Bronchial epithelial cell (primary cell): ENCODE measurements at regions not wholly inside any gene's neighbourhood (a gene's known extent, or its start where the extent isn't known, plus 50 kb on each side); places are given as distances from the start of the nearest gene placed in this dataset.

ENCODE experiments used
- DNase-seq: peaks from one replicate; pipeline ENCODE4 v3.0.0-alpha.2; 2010; ENCODE audit warnings: low read depth
- FAIRE-seq: peaks from 2 replicates; lab custom pipeline; 2011; peaks lifted over from hg19 to GRCh38; lab: Jason Lieb, UNC
- H3K27me3 ChIP-seq: 2 replicates; pipeline ENCODE4 v1.5.1; 2011; ENCODE audit warnings: low read length; ENCODE audit not compliant: control insufficient read depth, insufficient read depth
- H3K36me3 ChIP-seq: 2 replicates; pipeline ENCODE4 v1.5.1; 2011; ENCODE audit warnings: low read length; ENCODE audit not compliant: control insufficient read depth, insufficient read depth
- H3K4me3 ChIP-seq: 2 replicates; pipeline ENCODE4 v1.5.1; 2011; ENCODE audit warnings: mild to moderate bottlenecking, low read depth, low read length, control low read depth
- CTCF ChIP-seq: IDR thresholded peaks from 2 replicates; pipeline ENCODE4 v1.5.1; 2011; ENCODE audit warnings: mild to moderate bottlenecking, moderate library complexity, low read length, control low read depth, inconsistent platforms; ENCODE audit not compliant: insufficient read depth, severe bottlenecking

GRCh38 chr5:88483964-88484672 is 215.5 kb upstream of the TMEM161B start:
- no peak for DNase-seq
- Histone ChIP-seq H3K36me3 (no peaks in the 10 kb centered on the region), H3K4me3 (no peak overlapping the region), H3K27me3 (no peaks in the 10 kb centered on the region)
- no peak for FAIRE-seq
- TF ChIP-seq CTCF = no peak

GRCh38 chr5:88480801-88481499 is 212.3 kb upstream of the TMEM161B start:
- no peak for TF ChIP-seq CTCF
- H3K27me3 ChIP-seq = no peaks in the 10 kb centered on the region
- FAIRE-seq (no peak), DNase-seq (no peak)
- no peaks in the 10 kb centered on the region for H3K36me3 ChIP-seq
- no peak overlapping the region for H3K4me3 ChIP-seq

- Histone ChIP-seq H3K27me3 (no peaks in the 10 kb centered on the region), H3K36me3 (no peaks in the 10 kb centered on the region), H3K4me3 (no peak overlapping the region)
- no peak for TF ChIP-seq CTCF
- no peak for DNase-seq
- no peak for FAIRE-seq
These were observed 211.6 kb upstream of the TMEM161B start for GRCh38 chr5:88480245-88480644.

- TF ChIP-seq CTCF = no peak
- DNase-seq (no peak), FAIRE-seq (no peak)
- H3K36me3 ChIP-seq = no peaks in the 10 kb centered on the region
- no peak overlapping the region for H3K4me3 ChIP-seq
- H3K27me3 ChIP-seq = no peaks in the 10 kb centered on the region
These were observed 205.9 kb upstream of the TMEM161B start for GRCh38 chr5:88474574-88474973.

- Histone ChIP-seq H3K27me3 (no peaks in the 10 kb centered on the region), H3K4me3 (no peak overlapping the region), H3K36me3 (no peaks in the 10 kb centered on the region)
- DNase-seq (no peak), FAIRE-seq (no peak)
- TF ChIP-seq CTCF = no peak
These were observed 202.1 kb upstream of the TMEM161B start for GRCh38 chr5:88470745-88471144.
